ENCODE measurements at regions not wholly inside any gene's neighbourhood (a gene's known extent, or its start where the extent isn't known, plus 50 kb on each side); places are given as distances from the start of the nearest gene placed in this dataset.

DNA sequence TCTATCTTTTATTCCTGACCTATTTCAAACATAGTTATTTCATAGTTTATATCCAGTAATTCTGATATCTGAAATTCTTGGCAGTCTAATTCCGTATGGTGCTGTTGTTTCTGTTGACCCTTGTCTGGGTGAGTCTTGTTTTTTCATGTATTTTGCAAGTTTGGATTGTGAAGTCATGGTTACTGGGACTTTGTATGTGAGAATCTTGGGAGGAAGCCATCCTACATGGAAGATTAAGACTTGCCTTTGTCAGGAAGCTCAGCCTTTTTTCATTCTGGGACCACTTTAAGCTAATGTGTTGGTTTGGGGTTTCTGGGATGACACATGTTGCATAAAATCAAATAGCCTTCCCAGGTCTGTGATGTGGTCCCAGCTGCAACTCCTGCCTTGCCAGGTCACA lies 191.6 kb upstream of the E2F7 start:
- H3K4me1 ChIP-seq (ENCODE audit: insufficient read depth, low read length), result no peaks in the 10 kb centered on the region
- H2AK5ac ChIP-seq (ENCODE audit: insufficient read length, low read length), result no peak overlapping the region
- H2BK20ac ChIP-seq (ENCODE audit: low read depth, low read length, poor library complexity, severe bottlenecking), result no peak overlapping the region
- H3K27ac Mint-ChIP-seq, result no peak overlapping the region
- no peaks in the 10 kb centered on the region for H3K27me3 Mint-ChIP-seq (ENCODE audit: low read depth)
- no peak overlapping the region for H3T11ph ChIP-seq (ENCODE audit: low read length)
- H3K4me3 Mint-ChIP-seq, result no peak overlapping the region
- no peaks in the 10 kb centered on the region for H3K79me2 ChIP-seq (ENCODE audit: insufficient read depth, low read length)
- no peaks in the 10 kb centered on the region for H3K27me3 ChIP-seq (ENCODE audit: insufficient read depth, low read length)
- no peaks in the 10 kb centered on the region for H4K20me1 ChIP-seq (ENCODE audit: control insufficient read depth, insufficient read depth, insufficient read length)
- no peak overlapping the region for H3K9ac ChIP-seq (ENCODE audit: extremely low read depth, insufficient read length, low read length)
- no peak overlapping the region for H4K91ac ChIP-seq (ENCODE audit: insufficient read length, low read depth, low read length)
- peaks cover 2 to 11% (median 5%) of the 10 kb centered on the region in 3 experiments; a peak in 5 of 7 replicates for H3K36me3 Mint-ChIP-seq (ENCODE audit: insufficient read depth in 1 of 3, low read depth in 3 of 3)
- TF ChIP-seq, protein P1, sequence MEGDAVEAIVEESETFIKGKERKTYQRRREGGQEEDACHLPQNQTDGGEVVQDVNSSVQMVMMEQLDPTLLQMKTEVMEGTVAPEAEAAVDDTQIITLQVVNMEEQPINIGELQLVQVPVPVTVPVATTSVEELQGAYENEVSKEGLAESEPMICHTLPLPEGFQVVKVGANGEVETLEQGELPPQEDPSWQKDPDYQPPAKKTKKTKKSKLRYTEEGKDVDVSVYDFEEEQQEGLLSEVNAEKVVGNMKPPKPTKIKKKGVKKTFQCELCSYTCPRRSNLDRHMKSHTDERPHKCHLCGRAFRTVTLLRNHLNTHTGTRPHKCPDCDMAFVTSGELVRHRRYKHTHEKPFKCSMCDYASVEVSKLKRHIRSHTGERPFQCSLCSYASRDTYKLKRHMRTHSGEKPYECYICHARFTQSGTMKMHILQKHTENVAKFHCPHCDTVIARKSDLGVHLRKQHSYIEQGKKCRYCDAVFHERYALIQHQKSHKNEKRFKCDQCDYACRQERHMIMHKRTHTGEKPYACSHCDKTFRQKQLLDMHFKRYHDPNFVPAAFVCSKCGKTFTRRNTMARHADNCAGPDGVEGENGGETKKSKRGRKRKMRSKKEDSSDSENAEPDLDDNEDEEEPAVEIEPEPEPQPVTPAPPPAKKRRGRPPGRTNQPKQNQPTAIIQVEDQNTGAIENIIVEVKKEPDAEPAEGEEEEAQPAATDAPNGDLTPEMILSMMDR (conservative IDR thresholded peaks at IDR 0.05), result no peak
- no peak overlapping the region for H3K23ac ChIP-seq (ENCODE audit: insufficient read length, low read depth, low read length)
- no peak for DNase-seq
- no peak overlapping the region for H2BK12ac ChIP-seq (ENCODE audit: insufficient read length, low read depth, low read length)
- H3K18ac ChIP-seq (ENCODE audit: insufficient read length, low read depth, low read length), result no peak overlapping the region
- H3K9me3 ChIP-seq (ENCODE audit: control insufficient read depth, low read depth, low read length), result no peaks in the 10 kb centered on the region
- H3K23me2 ChIP-seq (ENCODE audit: insufficient read length, low read depth, low read length, poor library complexity, severe bottlenecking), result no peaks in the 10 kb centered on the region
- H3K4me2 ChIP-seq (ENCODE audit: insufficient read depth, insufficient read length, low read length), result no peak overlapping the region
- H4K8ac ChIP-seq (replicated peaks; ENCODE audit: insufficient read length, low read depth, low read length), result no peak overlapping the region
- no peak overlapping the region for H2BK5ac ChIP-seq (ENCODE audit: insufficient read length, low read length)
- no peaks in the 10 kb centered on the region for H3K4me1 Mint-ChIP-seq
- no peak overlapping the region for H3K27ac ChIP-seq (ENCODE audit: insufficient read length, low read depth, low read length)
- H2BK15ac ChIP-seq (ENCODE audit: low read depth, low read length), result no peak overlapping the region
- no peak overlapping the region for H3K14ac ChIP-seq (ENCODE audit: insufficient read depth, low read length)
- peak overlapping the region; percentile 29 for H2AFZ ChIP-seq (ENCODE audit: low read length)
- no peak overlapping the region for H4K5ac ChIP-seq (ENCODE audit: insufficient read length, low read depth, low read length)
- H3K79me1 ChIP-seq (ENCODE audit: insufficient read depth, low read depth, low read length, poor library complexity, severe bottlenecking), result no peaks in the 10 kb centered on the region
- H3K4ac ChIP-seq (ENCODE audit: low read depth, low read length), result no peak overlapping the region
- WGBS (ENCODE audit: extremely low coverage, insufficient read length, low lambda C conversion rate), result no CpG with 5 or more reads among the region's 1 CpG
- no peak overlapping the region for H2BK120ac ChIP-seq (ENCODE audit: low read depth, low read length, poor library complexity, severe bottlenecking)
- no peak overlapping the region for H3K56ac ChIP-seq (ENCODE audit: insufficient read length, low read depth, low read length)
- peaks cover 8 to 10% of the 10 kb centered on the region in 2 experiments; a peak in 4 of 5 replicates for H3K9me3 Mint-ChIP-seq
